Fibroblast of skin of left quadriceps (primary cell): ENCODE measurements at regions not wholly inside any gene's neighbourhood (a gene's known extent, or its start where the extent isn't known, plus 50 kb on each side); places are given as distances from the start of the nearest gene placed in this dataset.

Experiments used
- DNase-seq, 2 experiments: peaks; one replicate each; pipeline ENCODE4 v3.0.0-alpha.2; 2013; ENCODE audit warnings: low read depth in 2 of 2

DNA sequence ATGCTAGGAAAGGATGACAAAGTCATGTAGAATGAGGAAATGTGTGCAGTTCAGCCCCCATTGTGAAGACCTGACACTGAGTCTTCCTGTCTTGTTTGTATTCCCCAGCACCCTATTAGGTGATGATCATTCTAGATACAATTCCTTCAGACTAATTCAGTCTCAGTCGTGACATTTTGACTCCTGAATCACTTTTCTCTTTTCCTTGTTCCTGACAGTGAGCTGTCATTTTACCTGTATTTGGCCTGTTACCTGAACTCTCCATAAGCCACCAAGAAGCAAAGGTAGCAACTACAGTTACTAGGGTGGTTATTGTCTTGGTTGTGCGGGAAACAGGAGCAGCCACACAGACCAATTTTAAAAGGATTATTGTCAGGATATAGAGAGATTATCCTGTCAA, 111.4 kb upstream of the TAC1 start:
- DNase-seq = no peak

DNA sequence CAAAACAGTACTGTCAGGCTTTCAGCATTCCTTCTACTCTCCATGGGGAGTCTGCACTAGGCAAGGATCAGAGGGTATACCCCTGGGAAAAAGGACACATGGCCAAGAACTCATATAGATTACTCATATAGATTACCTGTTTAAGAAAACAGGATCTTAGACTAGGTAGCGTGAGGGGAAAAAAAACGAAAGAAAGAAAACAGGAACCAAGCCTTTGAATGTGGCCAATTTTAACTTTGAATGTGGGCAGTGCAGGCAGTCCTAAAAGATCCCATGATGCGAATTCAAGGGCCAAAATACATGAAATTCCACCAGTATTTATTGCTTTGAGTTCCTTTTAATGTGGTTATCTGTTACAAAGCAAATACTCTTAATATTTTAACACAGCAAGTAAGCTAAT, 108.6 kb upstream of the TAC1 start:
- no peak for DNase-seq

DNA sequence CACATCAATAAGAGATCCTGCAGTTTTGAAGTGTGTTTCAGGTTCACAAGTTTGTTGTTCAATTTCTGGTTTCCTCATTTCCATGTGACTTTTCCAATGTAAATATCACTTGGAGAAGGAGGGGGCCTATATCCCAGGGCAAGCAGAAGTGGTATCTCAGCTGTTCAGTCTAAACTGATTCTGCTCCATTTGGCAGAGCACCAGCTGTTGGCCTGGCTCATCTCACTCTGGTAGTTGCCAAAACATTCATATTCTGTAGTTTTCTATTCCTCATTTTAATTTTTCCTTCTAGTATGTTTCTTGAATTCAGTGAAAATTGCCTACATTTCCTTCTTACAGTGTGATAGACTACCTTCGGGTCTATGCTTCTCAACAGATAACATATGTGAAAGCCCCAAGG, 101.8 kb upstream of the TAC1 start:
- DNase-seq = no peak

DNA sequence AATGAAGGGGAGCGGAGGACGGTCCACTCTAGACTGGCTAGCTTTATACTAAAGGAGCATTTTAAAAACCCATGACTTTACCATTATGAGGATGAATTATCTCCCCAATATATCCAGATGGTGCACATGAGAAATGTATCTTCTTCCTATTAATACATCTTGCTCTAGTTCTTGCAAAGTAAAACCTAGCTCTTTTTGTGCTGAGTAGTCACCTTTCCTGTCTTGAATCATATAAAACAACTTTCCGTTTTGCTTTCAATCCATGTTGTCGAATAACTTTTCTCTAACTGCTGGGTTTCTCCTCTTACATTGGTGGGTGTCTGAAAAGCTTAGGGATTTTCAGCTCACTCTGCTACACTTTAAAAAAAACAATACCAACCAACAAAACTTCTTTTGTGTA, 96.3 kb upstream of the TAC1 start:
- no peak for DNase-seq

DNA sequence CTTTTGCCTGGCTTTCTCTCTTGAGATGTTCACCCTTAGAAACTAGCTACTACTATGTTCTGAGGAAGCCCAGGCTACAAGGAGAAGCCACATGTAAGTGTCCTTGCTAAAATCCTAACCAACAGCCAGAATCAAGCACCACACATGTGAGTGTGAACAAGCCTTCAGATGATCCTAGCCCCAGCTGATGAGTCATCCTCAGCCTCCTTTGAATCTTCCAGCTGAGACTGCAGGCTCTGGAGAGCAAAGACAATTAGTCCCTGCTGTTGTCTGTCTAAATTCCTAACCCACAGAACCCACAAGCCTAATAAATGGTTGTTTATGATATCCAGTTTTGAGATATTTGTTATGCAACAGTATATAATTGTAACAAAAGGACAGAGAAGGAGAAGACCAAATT, 92.8 kb upstream of the TAC1 start:
- DNase-seq = no peak

DNA sequence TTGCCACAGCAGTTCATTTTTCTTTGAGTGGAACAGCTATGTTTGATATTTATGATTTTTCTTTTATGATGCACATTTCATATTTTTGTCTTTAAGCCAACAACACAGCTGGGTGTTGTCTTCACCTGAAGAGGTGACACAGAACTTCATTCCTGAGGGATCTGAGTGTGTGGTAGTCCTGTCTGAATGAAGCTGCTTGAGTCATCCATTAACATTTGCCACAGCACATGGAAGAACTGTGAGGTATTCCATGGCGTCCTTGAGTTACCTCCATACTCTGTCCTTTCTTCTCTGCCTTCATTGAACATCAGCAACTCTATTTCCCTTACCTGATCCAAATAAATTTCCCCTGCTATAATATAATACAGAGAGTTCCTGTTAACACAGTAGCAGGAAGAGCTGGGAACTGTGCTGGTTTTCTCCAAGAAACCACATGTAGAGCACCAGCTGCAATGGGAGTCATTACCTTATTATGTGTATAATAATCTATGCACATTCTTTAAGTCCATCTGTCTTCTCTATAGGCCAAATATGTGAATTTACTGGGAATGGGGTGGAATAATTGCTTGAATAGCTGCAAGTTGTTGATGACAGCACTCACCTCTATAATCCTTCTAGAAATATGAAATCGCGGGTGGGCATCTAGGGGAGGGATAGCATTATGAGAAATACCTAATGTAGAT, 72.4 kb upstream of the TAC1 start:
- no peak for DNase-seq

- no peak for DNase-seq
Measured at GRCh38 chr7:97667359-97667758, 64.5 kb upstream of the TAC1 start.

- no peak for DNase-seq
Measured at GRCh38 chr7:97671571-97671970, 60.3 kb upstream of the TAC1 start.

DNA sequence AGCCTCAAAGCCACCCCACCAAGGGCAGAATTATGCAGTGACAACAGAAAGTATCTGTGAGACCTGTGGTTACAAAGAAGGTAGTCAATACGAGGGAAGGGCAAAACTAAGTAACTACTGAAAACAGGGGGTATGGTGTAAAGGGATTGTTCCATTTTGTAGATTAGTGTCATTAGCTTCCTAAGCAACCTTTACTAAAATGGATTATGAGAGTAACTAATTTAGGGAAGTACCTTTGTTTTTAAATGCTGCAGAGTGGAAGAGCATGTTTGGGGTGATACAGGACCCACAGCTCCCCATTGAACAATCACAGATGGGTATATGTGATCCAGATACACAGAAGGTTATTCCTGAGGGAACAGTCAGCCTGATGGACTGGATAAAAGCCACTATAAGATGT, 51.3 kb upstream of the TAC1 start:
- no peak for DNase-seq
